ENCODE measurements at regions not wholly inside any gene's neighbourhood (a gene's known extent, or its start where the extent isn't known, plus 50 kb on each side); places are given as distances from the start of the nearest gene placed in this dataset.
"Not testable (repeated sequence)": the region's sequence is repeated elsewhere in the genome, so short reads cannot be mapped to it uniquely, and the experiment has no call there.

- TF ChIP-seq, protein P1, sequence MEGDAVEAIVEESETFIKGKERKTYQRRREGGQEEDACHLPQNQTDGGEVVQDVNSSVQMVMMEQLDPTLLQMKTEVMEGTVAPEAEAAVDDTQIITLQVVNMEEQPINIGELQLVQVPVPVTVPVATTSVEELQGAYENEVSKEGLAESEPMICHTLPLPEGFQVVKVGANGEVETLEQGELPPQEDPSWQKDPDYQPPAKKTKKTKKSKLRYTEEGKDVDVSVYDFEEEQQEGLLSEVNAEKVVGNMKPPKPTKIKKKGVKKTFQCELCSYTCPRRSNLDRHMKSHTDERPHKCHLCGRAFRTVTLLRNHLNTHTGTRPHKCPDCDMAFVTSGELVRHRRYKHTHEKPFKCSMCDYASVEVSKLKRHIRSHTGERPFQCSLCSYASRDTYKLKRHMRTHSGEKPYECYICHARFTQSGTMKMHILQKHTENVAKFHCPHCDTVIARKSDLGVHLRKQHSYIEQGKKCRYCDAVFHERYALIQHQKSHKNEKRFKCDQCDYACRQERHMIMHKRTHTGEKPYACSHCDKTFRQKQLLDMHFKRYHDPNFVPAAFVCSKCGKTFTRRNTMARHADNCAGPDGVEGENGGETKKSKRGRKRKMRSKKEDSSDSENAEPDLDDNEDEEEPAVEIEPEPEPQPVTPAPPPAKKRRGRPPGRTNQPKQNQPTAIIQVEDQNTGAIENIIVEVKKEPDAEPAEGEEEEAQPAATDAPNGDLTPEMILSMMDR (conservative IDR thresholded peaks at IDR 0.05), result not testable (repeated sequence)
- not testable (repeated sequence) for TF ChIP-seq EZH2 (IDR thresholded peaks at IDR 0.05; ENCODE audit: low read depth)
These were observed 77.8 kb upstream of the ROPN1 start for GRCh38 chr3:124069706-124070105.
